HG03571 (cell line): ENCODE measurements at regions not wholly inside any gene's neighbourhood (a gene's known extent, or its start where the extent isn't known, plus 50 kb on each side); places are given as distances from the start of the nearest gene placed in this dataset.

ENCODE experiments used
- ATAC-seq: cut with Tn5 transposase; IDR thresholded peaks from one replicate; pipeline ENCODE4 v1.9.1; 2021; ENCODE audit not compliant: unreplicated experiment

DNA sequence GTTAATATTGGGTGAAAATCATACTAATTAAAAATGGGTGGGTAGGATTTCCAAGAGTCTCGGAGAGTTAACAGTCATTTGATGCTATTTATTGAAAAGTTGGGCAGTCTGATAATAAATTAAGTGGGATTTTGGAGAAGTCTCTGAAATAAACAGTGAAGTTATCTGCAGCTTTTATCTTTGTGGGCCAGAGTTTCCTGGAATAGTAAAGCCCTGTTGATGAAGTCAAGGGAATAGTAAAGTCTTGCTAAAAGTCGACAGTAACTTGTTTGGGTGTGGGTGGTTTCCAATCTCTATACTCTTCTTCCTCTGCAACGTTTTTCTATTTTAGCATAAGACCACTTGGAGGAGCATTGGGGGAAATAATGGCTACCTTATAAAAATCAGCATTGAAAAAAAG lies 493.6 kb downstream of the EPM2A start:
- no peak for ATAC-seq

- ATAC-seq = no peak
Measured at GRCh38 chr6:145244349-145245100, 490.8 kb downstream of the EPM2A start.

DNA sequence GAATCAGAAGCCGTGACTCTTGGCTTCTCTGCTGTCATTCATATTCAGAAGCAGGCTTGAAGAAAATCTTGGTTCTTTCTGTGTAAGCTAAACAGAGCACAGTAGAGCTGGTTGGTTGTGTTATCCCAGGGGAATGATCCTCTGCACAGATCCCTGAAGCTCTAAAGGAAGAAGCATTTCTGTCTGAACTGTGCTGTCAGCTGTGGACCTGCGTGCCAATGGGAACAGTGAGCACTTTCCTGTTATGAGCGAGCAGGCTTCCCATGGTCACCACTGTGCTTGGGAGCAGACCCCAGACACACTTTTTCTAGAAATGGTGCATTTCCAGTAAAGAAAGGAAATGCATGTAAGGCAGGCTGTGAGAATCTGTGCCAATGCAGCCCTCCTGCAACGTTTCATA lies 490.2 kb downstream of the EPM2A start:
- ATAC-seq = no peak

DNA sequence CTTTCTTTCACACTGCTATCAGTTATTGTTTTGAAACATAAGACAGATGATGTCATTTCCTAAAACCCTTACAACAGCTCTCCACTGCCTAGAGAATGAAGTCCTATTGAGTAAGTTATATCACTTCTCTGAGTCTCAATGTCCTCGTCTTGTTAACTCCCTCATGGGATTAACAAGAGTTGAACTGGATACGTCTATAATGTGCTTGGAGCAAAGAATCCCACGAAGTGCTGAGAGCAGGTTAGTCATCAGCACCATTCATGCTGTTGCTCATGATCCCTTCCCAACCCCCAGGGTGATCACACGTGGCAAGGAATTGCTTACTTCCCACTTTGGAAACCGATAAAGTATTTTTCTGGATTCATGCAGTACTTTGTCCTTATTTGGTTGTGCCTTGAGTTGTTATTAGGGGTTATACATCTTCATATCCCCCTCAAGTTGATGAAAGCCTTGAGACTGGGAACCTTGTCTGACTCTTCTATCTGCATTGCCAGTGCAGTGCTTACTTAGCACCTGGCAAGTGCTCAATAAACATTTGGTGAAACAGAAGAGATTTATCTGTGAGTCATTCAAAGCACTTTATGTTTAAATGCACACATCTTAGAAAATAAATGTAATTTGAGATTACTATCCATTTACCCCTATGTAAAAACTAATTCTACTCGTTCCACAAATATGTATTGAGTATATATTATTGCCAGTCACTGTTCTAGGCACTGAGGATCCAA lies 487.5 kb downstream of the EPM2A start:
- ATAC-seq = no peak

GRCh38 chr6:145250436-145250835 lies 484.9 kb downstream of the EPM2A start:
- no peak for ATAC-seq

DNA sequence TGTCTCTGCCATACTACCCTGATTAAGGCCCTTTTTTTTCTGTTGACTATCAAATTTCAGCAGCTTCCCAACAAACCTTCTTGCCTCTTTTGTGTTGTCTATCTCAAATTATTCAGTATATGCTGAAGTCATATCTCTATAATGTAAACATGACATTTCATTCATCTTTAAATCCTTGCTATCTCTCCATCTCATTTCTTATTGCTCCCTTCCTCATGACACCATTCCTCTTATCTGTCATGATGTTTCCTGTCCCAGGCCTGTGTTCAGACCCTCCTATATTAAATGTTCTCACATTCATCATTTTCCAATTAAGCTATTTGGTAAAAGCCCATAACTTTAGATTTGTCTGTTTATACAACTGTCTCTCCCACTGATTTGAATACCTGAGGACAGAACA lies 482.6 kb downstream of the EPM2A start:
- no peak for ATAC-seq

GRCh38 chr6:145254649-145255401 lies 480.5 kb downstream of the EPM2A start:
- ATAC-seq = no peak

DNA sequence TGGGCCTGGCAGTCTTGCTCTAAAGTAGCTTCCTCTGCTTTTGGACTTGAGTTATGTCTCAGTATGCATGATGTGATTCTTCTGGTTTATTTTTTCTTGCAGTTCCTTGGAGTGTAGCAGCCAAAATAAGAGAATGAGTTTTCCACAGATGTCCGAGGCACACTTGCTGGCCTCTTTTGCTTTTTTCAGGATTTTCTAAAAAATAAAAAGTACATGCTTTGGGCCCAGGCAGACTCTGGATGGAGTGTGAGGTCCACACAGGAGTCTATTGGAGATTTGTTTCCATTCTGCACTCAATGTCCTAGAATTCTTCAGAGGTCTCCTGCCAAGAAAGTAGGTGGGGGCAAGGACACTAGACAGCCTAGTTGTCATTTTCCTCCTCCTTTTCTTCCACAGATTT lies 477.6 kb downstream of the EPM2A start:
- no peak for ATAC-seq

GRCh38 chr6:145258122-145258521 lies 477.2 kb downstream of the EPM2A start:
- no peak for ATAC-seq

GRCh38 chr6:145260484-145261175 lies 474.7 kb downstream of the EPM2A start:
- no peak for ATAC-seq

GRCh38 chr6:145261758-145262157 lies 473.6 kb downstream of the EPM2A start:
- no peak for ATAC-seq

DNA sequence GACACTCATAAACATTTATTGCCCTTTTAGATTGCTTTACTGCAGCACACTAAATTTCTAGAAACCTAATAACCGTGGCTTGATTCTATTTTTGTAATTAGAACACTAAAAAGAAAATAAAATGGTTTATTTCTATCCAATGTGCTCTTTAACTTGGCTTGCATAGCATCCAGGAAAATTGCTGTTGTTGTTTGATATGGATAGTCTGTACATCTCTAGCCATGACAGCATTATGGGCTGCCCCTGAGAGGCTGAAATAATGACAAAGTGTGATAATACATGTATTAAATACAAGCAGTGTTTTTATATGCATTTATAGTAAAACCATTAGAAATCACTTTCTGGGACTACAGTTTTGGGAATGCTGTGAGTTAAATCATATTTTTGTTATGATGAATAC lies 472.5 kb downstream of the EPM2A start:
- no peak for ATAC-seq

- no peak for ATAC-seq
Measured at GRCh38 chr6:145263778-145264211, 471.5 kb downstream of the EPM2A start.

- no peak for ATAC-seq
Measured at GRCh38 chr6:145266432-145267075, 468.8 kb downstream of the EPM2A start.

GRCh38 chr6:145267076-145267867 lies 468.0 kb downstream of the EPM2A start:
- no peak for ATAC-seq

- no peak for ATAC-seq
Measured at GRCh38 chr6:145270464-145270863, 464.9 kb downstream of the EPM2A start.

DNA sequence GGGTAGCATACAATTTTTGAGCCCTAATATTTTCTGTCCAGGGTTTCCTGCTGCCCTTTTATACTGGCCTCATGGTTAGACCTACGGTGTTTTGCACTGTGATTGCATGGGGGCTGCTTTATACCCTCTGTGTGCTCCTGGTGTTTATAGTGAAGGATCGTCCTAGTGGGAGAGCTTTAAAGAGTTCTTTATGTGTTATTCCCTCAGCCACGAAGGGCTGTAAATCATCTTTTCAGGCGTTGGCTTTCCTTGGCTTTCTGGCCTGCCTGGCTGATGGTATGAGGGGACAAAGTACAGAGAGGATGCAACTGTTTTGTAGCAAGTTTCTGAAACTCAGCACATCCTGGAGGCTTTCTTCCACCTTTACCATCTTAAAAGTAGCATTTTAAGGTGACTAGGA lies 464.3 kb downstream of the EPM2A start:
- ATAC-seq = no peak

- ATAC-seq = no peak
Measured at GRCh38 chr6:145271577-145271976, 463.7 kb downstream of the EPM2A start.

GRCh38 chr6:145272246-145272645 lies 463.1 kb downstream of the EPM2A start:
- no peak for ATAC-seq

- ATAC-seq = no peak
Measured at GRCh38 chr6:145273136-145273535, 462.2 kb downstream of the EPM2A start.
